NT2/D1 (cell line): ENCODE measurements at regions not wholly inside any gene's neighbourhood (a gene's known extent, or its start where the extent isn't known, plus 50 kb on each side); places are given as distances from the start of the nearest gene placed in this dataset.

Experiments
- SUZ12 ChIP-seq: IDR thresholded peaks from 2 replicates; pipeline ENCODE4 v1.6.1; 2011; ENCODE audit not compliant: insufficient read length, insufficient read depth; ENCODE audit errors: extremely low read depth
- ZNF274 ChIP-seq: IDR thresholded peaks from 2 replicates; pipeline ENCODE4 v1.6.1; 2011; ENCODE audit warnings: mild to moderate bottlenecking, low read depth, low read length

- TF ChIP-seq SUZ12 (no peak), ZNF274 (no peak)
These were observed 205.8 kb upstream of the HDAC9 start for GRCh38 chr7:18289788-18290187.
